Stimulated activated CD4-positive, alpha-beta T cell treated with anti-CD3 and anti-CD28 coated beads, TNF-alpha, amount 100 ng/mL, for 1 hour (primary cell): ENCODE measurements at regions not wholly inside any gene's neighbourhood (a gene's known extent, or its start where the extent isn't known, plus 50 kb on each side); places are given as distances from the start of the nearest gene placed in this dataset.
"Not testable (repeated sequence)": the region's sequence is repeated elsewhere in the genome, so short reads cannot be mapped to it uniquely, and the experiment has no call there.

Source experiments
- DNase-seq, 3 donors: peaks; one replicate each; pipeline ENCODE4 v3.0.0-alpha.2; 2020; ENCODE audit warnings: low read depth in 3 of 3, low spot score in 1 of 3

DNA sequence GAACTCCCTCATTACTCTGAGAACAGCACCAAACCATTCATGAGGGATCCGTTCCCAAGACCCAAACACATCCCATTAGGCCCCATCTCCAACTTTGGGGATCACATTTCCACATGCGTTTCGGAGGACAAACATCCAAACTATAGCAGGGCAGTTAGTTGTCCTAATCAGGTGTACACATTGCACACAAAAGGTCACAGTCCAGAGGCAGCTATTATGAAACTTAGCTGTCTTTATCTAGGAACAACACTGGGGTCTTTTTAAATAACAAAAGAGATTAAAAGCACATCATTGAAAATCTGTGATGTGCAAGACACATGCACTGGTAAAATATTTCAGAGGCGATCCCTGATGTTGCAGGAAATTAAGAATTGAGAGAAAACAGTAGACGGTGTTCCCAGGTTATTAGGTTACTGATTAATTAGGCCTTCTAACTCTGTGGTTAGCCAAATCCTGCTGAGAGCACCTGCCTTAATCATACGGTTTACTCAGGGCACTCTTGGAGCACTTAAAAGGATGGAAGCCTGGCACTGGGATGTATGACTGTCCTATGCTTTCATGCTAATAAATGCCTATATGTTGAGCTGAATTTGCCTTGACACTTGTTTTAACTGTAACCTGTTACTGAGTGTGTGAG, 1574.5 kb upstream of the WWC1 start:
- no peak for DNase-seq

DNA sequence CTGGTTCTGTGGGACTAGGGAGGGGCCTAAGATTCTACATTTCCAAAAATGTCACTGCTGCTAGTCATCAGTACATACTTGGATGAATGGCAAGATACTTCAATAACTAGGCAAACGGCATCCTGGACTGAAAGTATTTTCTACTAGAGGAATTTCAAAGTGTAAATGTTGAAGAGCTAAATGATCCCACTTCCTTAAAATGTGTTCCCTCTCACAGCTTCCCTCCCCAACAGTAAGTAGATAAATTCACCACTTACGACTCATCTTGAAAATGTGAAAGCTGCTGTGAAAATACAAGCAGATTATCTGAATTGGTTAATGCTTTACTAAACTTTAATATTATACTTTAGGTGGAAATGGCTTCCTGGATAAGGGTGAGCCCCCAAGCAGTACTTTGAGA, 1571.5 kb upstream of the WWC1 start:
- DNase-seq = no peak

DNA sequence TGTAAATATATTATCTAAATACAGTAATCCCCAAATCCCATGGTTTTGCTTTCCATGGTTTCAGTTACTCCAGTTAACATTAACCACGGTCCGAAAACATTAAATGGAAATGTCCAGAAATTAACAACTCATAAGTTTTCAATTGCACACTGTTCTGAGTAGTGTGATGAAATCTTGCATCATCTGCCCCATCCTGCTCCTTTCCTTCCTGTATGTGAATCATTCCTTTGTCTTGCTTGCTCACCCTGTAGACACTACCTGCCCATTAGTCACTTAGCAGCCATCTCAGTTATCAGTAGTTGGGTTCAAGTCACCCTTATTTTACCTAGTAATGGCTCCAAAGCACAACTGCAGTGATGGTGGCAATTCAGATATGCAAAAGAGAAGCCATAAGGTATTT, 1568.5 kb upstream of the WWC1 start:
- no peak for DNase-seq

DNA sequence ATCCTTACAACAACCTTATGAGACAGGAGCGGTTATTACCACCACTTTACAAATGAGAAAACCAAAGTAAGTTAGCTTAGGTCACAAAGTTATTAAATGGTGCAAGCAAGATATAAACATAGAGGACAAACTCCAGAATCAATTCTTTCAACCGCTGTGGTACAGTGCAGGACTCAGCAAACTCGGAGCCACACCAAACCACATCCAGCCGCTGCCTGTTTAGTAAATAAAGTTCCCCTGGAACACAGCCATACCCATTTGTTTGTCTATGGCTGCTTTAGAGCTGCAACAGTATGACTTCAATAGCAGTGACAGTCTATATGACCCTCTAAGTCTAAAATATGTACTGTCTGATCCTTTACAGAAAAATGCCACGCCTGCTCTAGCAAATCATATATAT, 1567.2 kb upstream of the WWC1 start:
- no peak for DNase-seq

DNA sequence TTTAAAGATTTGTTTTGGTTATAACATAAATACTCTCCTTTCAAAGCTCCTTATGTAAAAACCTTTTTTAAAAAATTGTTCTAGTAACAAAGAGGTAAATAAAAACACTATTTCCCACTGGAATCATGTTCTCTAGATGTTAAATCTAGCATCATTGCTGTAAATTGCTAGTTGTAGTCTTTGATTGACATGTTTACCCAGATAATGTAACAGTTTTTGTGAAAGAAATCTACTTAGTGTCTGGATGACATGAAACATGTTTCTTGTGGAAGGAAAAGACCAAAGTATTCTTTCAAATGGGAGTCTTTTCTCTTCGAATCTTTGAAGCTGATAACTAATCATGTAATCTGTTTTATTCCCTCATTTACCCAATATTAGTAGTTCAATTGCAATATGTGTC, 1565.9 kb upstream of the WWC1 start:
- no peak for DNase-seq

DNA sequence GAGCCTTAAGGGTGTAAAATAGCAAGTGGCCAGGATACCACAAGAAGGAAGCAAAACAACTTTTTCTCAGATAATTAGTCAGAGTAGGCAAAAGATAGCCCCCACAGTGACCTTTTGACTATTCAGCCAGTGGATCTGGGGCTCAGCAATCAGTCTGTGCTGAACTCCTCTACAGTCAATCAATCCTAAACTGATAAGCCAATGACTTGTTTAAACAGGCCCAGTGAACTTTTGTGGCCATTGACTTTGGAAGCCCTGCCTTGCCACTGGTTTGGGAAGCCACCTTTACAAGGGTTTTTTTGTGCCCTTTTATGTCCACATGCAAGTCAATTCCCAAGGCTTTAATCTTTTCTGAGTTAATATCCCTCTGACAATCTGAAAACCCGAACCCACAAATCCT, 1565.0 kb upstream of the WWC1 start:
- no peak for DNase-seq

DNA sequence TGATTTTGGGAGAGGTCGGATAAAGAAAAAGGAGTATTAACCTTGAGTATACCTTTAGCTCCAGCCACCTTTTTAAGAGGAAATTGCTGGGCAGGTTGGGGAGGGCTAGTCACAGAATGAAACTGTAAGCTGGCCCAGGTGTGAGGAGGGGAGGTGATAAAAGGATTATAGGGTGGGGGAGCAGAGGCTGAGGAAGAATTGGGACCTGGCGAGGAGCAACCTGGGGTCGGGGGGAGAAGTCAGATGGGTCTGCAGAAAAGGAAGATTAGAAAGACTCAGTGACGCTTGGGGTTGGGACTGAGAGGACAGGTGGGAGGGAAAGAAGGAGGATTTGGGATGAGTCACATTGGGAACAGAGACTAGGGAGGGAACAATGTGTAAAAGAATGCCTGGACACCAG, 1548.5 kb upstream of the WWC1 start:
- DNase-seq = not testable (repeated sequence)

DNA sequence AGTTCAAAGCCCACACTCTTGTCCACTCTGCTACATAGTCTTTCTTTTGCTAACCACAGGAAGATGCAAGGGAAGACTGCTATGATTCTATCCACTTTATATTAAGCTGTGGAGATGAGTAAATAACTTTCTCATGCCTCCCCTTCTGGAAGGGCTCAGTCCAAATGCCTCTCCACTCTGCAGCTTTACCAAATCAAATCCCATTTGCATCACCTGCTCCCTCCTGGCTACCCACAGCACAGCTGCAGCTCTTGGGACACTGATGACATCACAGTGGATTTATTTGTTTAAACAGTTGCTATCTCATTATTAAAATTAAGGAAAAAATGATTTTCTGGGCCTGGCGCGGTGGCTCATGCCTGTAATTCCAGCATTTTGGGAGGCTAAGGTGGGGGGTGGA, 1544.9 kb upstream of the WWC1 start:
- DNase-seq = no peak

DNA sequence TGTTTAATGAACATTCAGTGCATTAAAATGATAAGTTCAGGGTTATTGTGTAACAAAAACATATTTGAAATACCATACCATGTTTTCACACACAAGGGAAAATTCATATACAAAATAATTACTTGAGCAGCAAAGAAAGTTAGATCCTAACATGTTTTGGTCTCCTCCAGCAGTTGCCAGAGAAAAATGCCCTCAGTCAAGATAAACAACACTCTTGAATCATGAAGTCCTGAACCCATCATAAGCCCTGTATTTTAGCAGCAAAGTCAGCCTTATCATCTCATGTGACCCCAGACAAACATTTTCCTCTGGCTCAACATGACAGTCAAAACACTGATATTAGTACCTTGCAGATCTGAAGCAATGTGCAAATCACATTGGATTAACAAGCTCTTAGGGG, 1541.1 kb upstream of the WWC1 start:
- no peak for DNase-seq

DNA sequence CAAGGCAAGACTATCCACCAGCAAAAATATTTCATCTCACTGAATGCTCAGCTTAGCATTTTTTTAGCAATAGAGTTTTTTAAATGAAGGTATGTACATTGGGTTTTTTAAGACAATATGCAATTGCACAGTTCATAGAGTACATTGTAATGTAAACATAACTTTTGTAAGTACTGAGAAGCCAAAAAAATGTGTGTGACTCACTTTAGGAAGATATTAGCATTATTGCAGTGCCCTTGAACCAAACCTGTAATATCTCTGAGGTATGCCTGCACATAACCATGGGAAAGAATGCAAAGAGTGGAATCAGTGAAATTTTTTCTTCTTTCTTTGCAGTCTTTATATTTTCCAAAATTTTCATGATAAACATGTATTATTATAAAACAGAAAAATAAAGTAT, 1533.3 kb upstream of the WWC1 start:
- no peak for DNase-seq

DNA sequence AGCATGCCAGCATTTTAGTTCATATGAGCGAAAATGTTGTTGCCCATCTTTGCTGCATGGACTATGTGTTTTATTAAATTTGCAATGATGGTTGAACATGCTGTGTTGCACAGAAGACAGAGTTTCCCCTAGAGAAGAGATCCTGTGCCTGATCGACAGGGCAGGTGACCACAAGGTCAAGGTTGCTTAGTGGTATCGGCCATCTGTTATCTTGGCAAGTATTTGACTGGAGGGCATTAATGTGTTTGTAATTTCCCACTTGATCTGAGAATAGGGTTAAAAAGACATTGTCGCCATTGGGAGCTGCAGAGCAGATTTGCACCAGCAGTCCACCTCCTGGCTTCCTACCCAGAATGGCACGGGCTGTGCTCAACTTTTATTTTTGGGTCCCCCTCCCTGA, 1523.6 kb upstream of the WWC1 start:
- no peak for DNase-seq

DNA sequence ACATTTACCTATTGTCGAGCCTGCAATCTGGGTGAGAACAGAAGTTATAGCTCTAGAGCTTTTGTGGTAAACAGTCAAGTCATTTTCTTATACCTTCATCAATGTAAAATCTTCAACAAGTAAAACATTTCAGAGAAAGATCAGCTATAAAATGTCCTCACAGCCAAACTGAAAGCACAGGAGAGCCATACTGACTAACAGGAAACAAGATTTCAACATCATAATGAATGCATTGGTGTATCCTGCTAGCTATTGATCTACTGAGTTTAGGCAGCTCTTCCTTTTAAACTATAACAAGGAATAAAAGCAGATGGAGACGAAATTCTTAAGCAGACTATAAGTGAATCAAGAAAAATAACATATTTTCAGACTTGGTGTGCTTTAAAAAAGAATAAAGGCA, 1522.9 kb upstream of the WWC1 start:
- no peak for DNase-seq

DNA sequence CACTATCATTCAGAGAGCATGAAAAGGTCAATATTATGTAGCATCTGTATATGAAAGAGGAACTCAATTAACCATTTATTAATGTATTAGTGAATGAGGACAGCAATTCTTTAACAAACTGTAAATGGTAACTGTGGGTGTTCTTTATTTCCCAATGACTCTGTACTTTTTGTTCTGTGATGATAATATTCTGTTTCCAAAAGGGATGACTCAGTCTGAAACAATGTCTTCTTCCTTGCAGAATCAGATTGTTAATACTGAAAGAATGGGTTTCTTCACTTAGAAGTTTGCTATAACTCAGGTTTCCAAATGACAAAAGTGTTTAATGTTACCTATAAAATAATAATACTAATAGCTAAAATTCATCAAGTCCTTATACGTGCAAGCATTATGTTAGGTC, 1518.7 kb upstream of the WWC1 start:
- no peak for DNase-seq

DNA sequence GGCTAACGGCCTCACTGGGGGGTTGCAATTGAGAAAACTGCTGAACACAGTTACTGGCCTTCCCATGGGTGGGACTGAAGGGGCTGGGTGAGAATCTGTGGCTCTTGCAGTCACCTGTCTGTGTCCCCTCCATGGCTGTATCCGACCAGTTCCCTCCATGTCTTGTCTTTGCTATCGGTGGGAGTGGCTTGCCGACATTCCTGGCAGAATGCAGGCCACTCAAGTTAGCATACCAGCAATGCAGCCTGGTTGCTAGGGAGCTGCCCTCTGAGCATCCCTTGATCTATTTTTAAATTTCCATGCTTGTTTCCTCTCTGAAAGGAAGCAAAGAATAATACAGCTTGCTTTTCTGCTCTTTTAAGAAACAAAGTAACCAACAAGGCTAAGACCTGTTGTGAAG, 1509.7 kb upstream of the WWC1 start:
- DNase-seq = no peak

DNA sequence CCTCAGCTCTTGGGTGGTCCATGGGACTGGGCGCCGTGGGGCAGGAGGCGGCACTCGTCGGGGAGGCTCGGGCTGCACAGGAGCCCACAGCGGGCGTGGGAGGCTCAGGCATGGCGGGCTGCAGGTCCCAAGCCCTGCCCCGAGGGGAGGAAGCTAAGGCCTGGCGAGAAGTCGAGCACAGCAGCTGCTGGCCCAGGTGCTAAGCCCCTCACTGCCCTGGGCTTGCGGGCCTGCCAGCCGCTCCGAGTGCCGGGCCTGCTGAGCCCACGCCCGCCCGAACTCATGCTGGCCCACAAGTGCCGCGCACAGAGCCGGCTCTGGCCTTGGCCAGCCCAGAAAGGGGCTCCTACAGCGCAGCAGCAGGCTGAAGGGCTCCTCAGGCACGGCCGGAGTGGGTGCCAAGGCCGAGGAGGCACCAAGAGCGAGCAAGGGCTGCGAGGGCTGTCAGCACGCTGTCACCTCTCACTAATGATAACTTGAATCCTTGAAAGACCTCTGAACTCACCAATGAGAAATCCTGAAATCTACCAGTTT, 1506.8 kb upstream of the WWC1 start:
- no peak for DNase-seq

DNA sequence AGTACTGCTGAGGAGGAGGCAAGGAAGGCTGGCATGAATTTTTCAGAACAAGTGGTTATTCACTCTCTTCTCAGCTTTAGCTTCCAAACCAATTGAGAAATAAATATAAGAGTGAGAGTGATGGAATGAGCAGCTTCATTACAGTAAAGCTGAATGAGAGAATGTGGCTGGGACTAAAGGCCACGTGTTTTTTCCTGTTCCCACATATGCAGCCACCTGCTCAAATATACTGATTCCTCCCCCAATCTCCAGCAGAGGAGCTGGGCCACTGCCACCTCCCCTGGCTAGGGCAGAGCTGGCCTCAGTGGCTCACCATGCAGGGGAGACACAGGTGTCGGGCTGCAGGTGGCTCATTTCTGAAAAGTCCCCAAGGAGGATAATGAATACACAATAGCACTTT, 1505.3 kb upstream of the WWC1 start:
- DNase-seq = no peak

DNA sequence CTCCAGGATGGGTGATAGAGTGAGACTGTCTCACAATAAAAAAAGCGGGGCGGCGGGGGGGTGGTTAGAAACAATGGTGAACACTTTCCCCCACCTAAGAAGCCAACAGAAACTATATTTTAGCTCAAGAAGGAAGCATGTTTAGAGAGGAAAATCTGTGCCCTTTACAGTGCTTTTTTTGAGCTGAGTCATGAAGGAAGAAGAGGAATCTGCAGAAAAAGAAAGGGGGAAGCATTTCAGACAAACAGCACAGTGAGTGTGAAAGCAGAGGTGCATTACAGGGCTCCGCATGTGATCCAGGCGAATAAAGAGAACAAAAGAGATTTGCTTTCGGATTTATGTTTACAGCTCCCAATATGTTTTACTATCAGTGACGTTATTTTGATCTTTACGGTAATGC, 1504.6 kb upstream of the WWC1 start:
- DNase-seq = no peak

DNA sequence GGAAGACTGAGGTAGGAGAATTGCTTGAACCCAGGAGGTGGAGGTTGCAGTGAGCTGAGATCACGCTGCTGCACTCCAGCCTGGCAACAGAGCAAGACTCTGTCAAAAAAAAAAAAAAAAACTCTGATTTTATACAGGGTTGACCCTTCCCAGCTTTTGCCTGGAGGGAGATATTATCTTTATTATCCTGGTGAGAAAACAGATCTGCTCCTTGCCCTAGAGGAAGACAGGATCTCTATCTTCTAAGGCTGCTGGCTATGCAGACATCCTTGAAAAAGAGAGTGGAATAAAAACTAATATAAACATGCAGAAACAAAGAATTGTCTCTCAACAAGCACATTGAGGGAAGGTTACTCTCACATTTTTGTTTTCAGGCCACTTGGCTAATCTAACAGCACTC, 1503.4 kb upstream of the WWC1 start:
- no peak for DNase-seq

DNA sequence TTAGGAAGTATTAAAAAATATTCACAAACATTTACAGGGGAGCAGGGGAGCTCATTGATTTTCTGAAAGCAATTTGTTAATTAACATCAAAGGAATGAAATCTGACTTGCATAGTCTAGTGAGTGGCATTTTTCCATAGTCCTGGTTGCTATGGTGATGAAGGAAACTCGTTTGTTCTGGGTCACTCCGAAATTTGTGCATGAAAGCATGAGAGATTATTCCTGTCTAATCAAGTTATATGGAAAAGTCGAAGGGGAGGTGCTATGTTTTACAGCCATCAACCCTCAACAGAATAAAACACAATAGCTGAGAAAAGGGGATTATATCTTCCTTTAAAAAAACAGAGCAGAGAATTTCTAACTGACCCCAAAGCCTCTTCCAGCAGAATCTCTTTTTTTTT, 1495.7 kb upstream of the WWC1 start:
- no peak for DNase-seq

DNA sequence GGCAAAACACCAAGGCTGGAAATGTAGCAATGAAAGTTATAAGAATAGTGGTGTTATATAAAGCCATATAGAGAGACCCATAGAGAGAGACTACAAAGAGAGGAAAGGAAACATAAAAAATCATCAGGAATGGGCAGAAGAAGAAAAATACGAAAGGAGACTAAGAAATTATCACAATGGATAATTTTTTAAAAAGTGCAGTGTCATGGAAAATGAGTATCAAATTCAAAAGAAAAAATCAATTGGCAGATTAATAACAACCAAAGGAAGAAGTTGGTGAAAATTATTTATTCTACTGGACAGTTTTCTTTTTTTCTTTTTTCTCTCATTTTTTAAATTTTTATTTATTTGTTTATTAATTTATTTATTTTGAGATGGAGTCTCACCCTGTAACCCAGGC, 1488.4 kb upstream of the WWC1 start:
- DNase-seq = no peak

DNA sequence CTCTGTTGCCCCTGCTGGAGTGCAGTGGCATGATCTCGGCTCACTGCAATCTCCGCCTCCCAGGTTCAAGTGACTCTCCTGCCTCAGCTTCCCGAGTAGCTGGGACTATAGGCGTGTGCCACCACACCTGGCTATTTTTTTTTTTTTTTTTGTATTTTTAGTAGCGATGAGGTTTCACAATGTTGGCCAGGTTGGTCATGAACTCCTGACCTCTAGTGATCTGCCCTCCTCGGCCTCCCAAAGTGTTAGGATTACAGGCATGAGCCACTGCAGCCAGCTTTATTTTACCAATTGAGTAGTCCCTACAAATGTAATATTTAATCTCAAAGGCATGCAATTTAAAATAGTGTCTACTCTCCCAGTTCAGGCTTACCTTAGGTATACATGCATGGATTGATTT, 1487.2 kb upstream of the WWC1 start:
- DNase-seq = not testable (repeated sequence)

DNA sequence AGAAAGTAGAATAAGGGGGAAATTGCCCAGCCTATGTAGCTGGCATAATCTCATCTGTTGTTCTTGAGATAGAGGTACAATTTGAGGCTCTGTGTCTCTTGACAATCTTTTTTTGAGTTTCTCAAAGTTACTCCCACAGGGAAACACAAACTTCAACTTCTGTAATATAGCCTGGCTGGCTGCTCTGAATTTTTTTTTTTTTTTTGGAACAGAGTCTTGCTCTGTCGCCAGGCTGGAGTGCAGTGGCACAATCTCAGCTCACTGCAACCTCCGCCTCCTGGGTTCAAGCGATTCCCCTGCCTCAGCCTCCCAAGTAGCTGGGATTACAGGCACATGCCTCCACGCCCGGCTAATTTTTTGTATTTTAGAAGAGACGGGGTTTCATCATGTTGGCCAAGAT, 1486.8 kb upstream of the WWC1 start:
- DNase-seq = not testable (repeated sequence)

DNA sequence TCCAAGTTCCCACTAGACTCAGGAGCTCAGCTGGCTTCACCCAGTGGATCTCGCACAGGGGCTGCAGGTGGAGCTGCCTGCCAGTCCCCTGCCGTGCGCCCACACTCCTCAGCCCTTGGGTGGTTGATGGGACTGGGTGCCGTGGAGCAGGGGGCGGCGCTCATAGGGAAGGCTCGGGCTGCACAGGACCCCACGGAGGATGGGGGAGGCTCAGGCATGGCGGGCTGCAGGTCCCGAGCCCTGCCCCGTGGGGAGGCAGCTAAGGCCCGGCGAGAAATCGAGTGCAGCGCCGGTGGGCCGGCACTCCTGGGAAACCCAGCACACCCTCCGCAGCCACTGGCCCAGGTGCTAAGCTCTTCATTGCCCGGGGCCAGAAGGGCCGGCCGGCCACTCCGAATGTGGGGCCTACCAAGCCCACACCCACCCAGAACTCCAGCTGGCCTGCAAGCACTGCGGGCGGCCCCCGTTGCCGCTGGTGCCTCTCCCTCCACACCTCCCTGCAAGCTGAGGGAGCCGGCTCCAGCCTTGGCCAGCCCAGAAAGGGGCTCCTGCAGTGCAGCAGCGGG, 1481.3 kb upstream of the WWC1 start:
- DNase-seq = not testable (repeated sequence)
